ENCODE measurements at regions not wholly inside any gene's neighbourhood (a gene's known extent, or its start where the extent isn't known, plus 50 kb on each side); places are given as distances from the start of the nearest gene placed in this dataset.
A peak's percentile ranks its signal among the peaks of the same experiment; 100 is the strongest.
"Not testable (repeated sequence)": the region's sequence is repeated elsewhere in the genome, so short reads cannot be mapped to it uniquely, and the experiment has no call there.

DNA sequence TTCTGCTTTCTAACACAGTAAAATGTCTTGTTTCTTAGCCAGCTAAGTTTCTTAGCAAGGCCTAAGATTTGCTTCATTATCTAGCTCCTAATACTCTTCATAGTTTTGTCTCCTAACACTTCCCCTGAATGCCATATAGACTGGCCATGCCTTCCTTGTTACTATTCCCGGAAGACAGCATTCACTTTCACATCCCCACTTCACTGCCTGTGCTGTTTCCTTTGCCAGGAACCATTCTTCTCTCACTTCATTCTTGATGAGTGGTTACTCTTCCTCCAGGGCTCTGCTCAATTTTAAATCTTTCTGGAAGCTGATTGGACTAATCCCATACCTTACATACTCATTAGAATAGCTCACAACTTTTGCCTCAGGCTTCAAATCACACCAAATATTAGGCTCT, 1510.2 kb upstream of the DDX18 start:
- Mint-ChIP-seq H3K4me1 (ENCODE audit: low read depth in 2 of 2) (no peaks in the 10 kb centered on the region), H3K9me3 (peaks cover 8% of the 10 kb centered on the region), H3K27me3 (no peaks in the 10 kb centered on the region), H3K4me3 (no peak overlapping the region), H3K27ac (no peak overlapping the region), H3K36me3 (no peaks in the 10 kb centered on the region)
- DNase-seq (ENCODE audit: low spot score) (no peak), ATAC-seq (no peak)

GRCh38 chr2:116317111-116317510, 1497.4 kb upstream of the DDX18 start:
- H3K36me3 Mint-ChIP-seq: peaks cover 12% of the 10 kb centered on the region
- no peaks in the 10 kb centered on the region for H3K27me3 Mint-ChIP-seq
- ATAC-seq: no peak
- DNase-seq (ENCODE audit: low spot score): no peak
- H3K9me3 Mint-ChIP-seq: peaks cover 29% of the 10 kb centered on the region
- H3K4me3 Mint-ChIP-seq: no peak overlapping the region
- no peak overlapping the region for H3K27ac Mint-ChIP-seq
- H3K4me1 Mint-ChIP-seq (ENCODE audit: low read depth in 2 of 2): no peaks in the 10 kb centered on the region

DNA sequence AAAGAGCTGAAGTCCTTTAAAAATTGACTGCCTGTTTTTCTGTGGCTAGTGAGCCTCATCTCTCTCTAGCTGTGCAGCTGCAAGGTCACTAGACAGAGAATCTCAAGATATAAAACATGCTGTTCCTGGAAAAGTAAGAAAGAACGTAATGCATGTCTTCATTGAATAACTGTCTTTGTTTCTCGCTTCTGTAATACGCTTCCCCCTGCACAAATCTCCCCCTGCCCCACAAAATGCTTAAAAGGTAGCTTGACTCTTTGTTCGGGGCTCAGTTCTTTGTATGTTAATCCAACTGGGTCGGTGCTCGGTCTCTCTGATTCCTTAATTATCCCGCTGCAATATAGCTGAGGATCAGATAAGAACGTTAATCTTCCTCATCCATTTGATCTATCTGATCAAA, 1495.9 kb upstream of the DDX18 start:
- not testable (repeated sequence) for H3K27me3 Mint-ChIP-seq; H3K4me3 Mint-ChIP-seq; DNase-seq (ENCODE audit: low spot score); H3K27ac Mint-ChIP-seq; H3K4me1 Mint-ChIP-seq (ENCODE audit: low read depth in 2 of 2); ATAC-seq
- Mint-ChIP-seq H3K9me3 (peaks cover 28% of the 10 kb centered on the region), H3K36me3 (peaks cover 12% of the 10 kb centered on the region)

- no peaks in the 10 kb centered on the region for H3K4me1 Mint-ChIP-seq (ENCODE audit: low read depth in 2 of 2)
- no peak overlapping the region for H3K27ac Mint-ChIP-seq
- DNase-seq (ENCODE audit: low spot score): no peak
- no peak overlapping the region for H3K4me3 Mint-ChIP-seq
- ATAC-seq: no peak
- no peaks in the 10 kb centered on the region for H3K27me3 Mint-ChIP-seq
- peaks cover 29% of the 10 kb centered on the region for H3K9me3 Mint-ChIP-seq
- H3K36me3 Mint-ChIP-seq: peaks cover 12% of the 10 kb centered on the region
These were observed 1495.5 kb upstream of the DDX18 start for GRCh38 chr2:116319001-116319400.

DNA sequence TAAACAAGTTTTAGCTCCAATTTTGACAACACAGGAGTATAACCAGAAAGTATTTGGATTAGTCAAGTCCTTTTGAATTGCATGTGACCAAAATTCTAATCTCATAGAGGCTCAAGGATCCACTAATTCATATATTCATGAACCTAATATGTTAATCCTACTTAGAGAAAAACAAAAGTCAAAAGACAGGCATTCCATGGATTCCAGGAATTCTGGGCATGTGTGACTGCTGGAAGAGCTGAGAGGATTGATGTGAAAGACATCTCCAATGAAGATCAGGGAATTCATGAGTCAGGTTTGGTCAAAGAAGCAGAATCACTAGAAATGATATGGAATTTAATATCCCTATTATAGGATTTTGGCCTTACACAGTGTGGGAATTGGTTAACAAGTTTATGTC, 1494.6 kb upstream of the DDX18 start:
- H3K27ac Mint-ChIP-seq: no peak overlapping the region
- H3K27me3 Mint-ChIP-seq: no peaks in the 10 kb centered on the region
- no peaks in the 10 kb centered on the region for H3K4me1 Mint-ChIP-seq (ENCODE audit: low read depth in 2 of 2)
- no peak overlapping the region for H3K4me3 Mint-ChIP-seq
- H3K9me3 Mint-ChIP-seq: peaks cover 34% of the 10 kb centered on the region
- DNase-seq (ENCODE audit: low spot score) (no peak), ATAC-seq (no peak)
- peaks cover 12% of the 10 kb centered on the region for H3K36me3 Mint-ChIP-seq

- no peak overlapping the region for H3K27ac Mint-ChIP-seq
- peaks cover 9% of the 10 kb centered on the region for H3K36me3 Mint-ChIP-seq
- no peak for DNase-seq (ENCODE audit: low spot score)
- no peak for ATAC-seq
- no peaks in the 10 kb centered on the region for H3K27me3 Mint-ChIP-seq
- no peaks in the 10 kb centered on the region for H3K4me1 Mint-ChIP-seq (ENCODE audit: low read depth in 2 of 2)
- peaks cover 25% of the 10 kb centered on the region for H3K9me3 Mint-ChIP-seq
- H3K4me3 Mint-ChIP-seq: no peak overlapping the region
These were observed 1485.2 kb upstream of the DDX18 start for GRCh38 chr2:116329280-116329679.

DNA sequence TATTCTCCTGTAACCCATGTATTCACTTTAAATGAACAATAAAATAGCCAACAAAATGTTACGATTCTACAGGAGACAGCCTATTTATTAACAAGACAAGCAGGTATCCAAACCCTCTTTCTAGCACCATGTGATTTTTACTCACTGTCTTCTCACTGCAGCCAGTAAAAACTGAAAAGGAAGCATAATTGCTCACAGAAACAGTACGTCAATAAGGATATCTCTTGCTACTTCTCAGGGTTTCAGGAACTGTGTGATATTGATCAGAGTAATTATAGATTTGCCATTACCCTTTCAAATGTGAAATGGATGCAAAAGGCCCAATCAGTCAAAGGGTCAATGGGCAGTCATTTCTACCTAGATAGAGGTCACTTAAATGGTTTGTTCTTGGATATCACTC, 1473.8 kb upstream of the DDX18 start:
- peaks cover 20% of the 10 kb centered on the region for H3K9me3 Mint-ChIP-seq
- H3K27ac Mint-ChIP-seq: no peak overlapping the region
- H3K36me3 Mint-ChIP-seq: peaks cover 21% of the 10 kb centered on the region
- DNase-seq (ENCODE audit: low spot score): no peak
- H3K27me3 Mint-ChIP-seq: no peaks in the 10 kb centered on the region
- ATAC-seq: no peak
- no peak overlapping the region for H3K4me3 Mint-ChIP-seq
- no peaks in the 10 kb centered on the region for H3K4me1 Mint-ChIP-seq (ENCODE audit: low read depth in 2 of 2)

GRCh38 chr2:116366212-116366611, 1448.3 kb upstream of the DDX18 start:
- no peak for DNase-seq (ENCODE audit: low spot score)
- no peak overlapping the region for H3K27ac Mint-ChIP-seq
- H3K27me3 Mint-ChIP-seq: no peaks in the 10 kb centered on the region
- H3K4me1 Mint-ChIP-seq (ENCODE audit: low read depth in 2 of 2): no peaks in the 10 kb centered on the region
- ATAC-seq: no peak
- H3K9me3 Mint-ChIP-seq: peaks cover 26% of the 10 kb centered on the region
- peaks cover 18% of the 10 kb centered on the region for H3K36me3 Mint-ChIP-seq
- H3K4me3 Mint-ChIP-seq: no peak overlapping the region

DNA sequence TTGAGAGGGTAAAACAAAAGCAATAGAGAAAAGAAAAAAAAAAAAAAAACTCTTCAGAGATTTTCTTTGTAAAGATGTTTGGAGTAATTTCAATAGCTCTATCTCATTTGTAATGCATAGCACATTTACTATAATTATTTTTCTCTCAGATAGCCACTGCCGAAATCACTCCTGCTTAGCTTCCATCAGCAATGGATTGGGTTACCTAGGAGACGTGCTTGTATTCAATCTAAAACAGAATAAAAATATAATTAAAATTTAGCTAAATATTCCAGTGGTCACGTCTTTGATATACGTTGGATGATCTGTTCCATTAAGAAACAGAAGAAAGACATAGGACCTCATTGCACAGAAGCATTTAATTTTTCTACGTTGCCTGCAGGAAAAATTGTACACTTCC, 1435.7 kb upstream of the DDX18 start:
- Mint-ChIP-seq H3K9me3 (peaks cover 19% of the 10 kb centered on the region), H3K4me3 (no peak overlapping the region), H3K36me3 (peaks cover 7% of the 10 kb centered on the region), H3K27ac (no peak overlapping the region), H3K27me3 (no peaks in the 10 kb centered on the region), H3K4me1 (ENCODE audit: low read depth in 2 of 2) (no peaks in the 10 kb centered on the region)
- DNase-seq (ENCODE audit: low spot score): no peak
- ATAC-seq: no peak

DNA sequence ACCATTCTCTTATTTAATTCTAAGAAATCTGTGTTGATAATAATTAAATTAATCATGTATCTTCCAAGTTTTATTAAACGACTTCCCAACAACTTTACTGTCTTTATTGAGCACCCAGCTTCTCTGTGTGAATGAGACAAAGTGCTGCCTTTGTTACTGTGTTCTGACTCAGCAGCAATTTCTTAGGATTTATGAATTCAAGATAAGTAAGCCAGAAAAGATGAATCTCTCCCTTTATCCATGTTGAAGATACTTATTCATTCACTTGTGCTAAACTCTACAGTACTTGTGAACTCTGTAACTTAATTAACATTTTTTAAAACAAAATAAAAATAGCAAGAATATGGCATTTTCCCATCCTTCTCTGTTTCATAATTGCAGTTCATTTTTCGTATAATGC, 1403.3 kb upstream of the DDX18 start:
- no peak for DNase-seq (ENCODE audit: low spot score)
- peaks cover 35% of the 10 kb centered on the region for H3K9me3 Mint-ChIP-seq
- no peak overlapping the region for H3K4me3 Mint-ChIP-seq
- no peaks in the 10 kb centered on the region for H3K27me3 Mint-ChIP-seq
- peaks cover 23% of the 10 kb centered on the region for H3K36me3 Mint-ChIP-seq
- no peak for ATAC-seq
- no peak overlapping the region for H3K27ac Mint-ChIP-seq
- no peaks in the 10 kb centered on the region for H3K4me1 Mint-ChIP-seq (ENCODE audit: low read depth in 2 of 2)

- H3K4me3 Mint-ChIP-seq: no peak overlapping the region
- no peak overlapping the region for H3K27ac Mint-ChIP-seq
- no peaks in the 10 kb centered on the region for H3K4me1 Mint-ChIP-seq (ENCODE audit: low read depth in 2 of 2)
- DNase-seq (ENCODE audit: low spot score) (no peak), ATAC-seq (peak in 1 of 2 donors; percentile 17)
- peaks cover 32% of the 10 kb centered on the region for H3K9me3 Mint-ChIP-seq
- no peaks in the 10 kb centered on the region for H3K27me3 Mint-ChIP-seq
- peaks cover 26% of the 10 kb centered on the region for H3K36me3 Mint-ChIP-seq
These were observed 1400.8 kb upstream of the DDX18 start for GRCh38 chr2:116413659-116414058.

- Mint-ChIP-seq H3K9me3 (peaks cover 37% of the 10 kb centered on the region), H3K4me1 (ENCODE audit: low read depth in 2 of 2) (no peaks in the 10 kb centered on the region), H3K27me3 (no peaks in the 10 kb centered on the region), H3K27ac (no peak overlapping the region), H3K4me3 (no peak overlapping the region), H3K36me3 (peaks cover 25% of the 10 kb centered on the region)
- ATAC-seq: no peak
- DNase-seq (ENCODE audit: low spot score): no peak
These were observed 1397.6 kb upstream of the DDX18 start for GRCh38 chr2:116416731-116417377.

GRCh38 chr2:116435648-116436047, 1378.8 kb upstream of the DDX18 start:
- Mint-ChIP-seq H3K9me3 (peaks cover 21% of the 10 kb centered on the region), H3K4me1 (ENCODE audit: low read depth in 2 of 2) (no peaks in the 10 kb centered on the region), H3K36me3 (peaks cover 5% of the 10 kb centered on the region), H3K27ac (no peak overlapping the region), H3K4me3 (no peak overlapping the region), H3K27me3 (no peaks in the 10 kb centered on the region)
- ATAC-seq: no peak
- no peak for DNase-seq (ENCODE audit: low spot score)

DNA sequence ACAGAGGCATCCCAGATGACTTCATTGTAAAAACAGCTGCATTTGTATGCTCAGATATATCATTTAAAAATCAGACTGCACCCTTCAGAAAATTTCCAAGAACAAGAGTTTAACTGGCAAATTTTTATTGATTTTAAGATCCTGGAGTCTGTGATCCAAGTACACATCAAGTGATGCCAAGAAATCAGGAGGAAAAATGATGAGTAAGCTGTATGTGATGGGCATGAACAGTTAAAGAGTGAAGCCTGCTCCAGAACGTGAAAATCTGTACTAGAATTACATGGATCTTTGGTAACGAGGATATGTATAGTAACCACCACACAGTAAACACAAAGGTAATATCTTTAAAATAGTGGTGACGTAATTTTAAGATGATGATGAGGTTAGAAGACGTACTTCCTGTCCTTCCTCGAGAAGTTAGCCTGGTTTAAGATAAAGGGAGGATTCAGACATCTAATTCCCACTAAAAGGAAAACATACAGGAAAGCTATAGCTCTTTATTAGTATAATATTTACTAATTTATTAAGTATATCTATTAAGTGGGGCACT, 1374.3 kb upstream of the DDX18 start:
- no peak for ATAC-seq
- H3K27me3 Mint-ChIP-seq: no peaks in the 10 kb centered on the region
- peaks cover 26% of the 10 kb centered on the region for H3K9me3 Mint-ChIP-seq
- H3K27ac Mint-ChIP-seq: no peak overlapping the region
- no peak for DNase-seq (ENCODE audit: low spot score)
- H3K4me3 Mint-ChIP-seq: no peak overlapping the region
- no peaks in the 10 kb centered on the region for H3K4me1 Mint-ChIP-seq (ENCODE audit: low read depth in 2 of 2)
- H3K36me3 Mint-ChIP-seq: peaks cover 5% of the 10 kb centered on the region

- H3K4me1 Mint-ChIP-seq (ENCODE audit: low read depth in 2 of 2): no peaks in the 10 kb centered on the region
- H3K9me3 Mint-ChIP-seq: peaks cover 23% of the 10 kb centered on the region
- DNase-seq (ENCODE audit: low spot score) (no peak), ATAC-seq (no peak)
- H3K36me3 Mint-ChIP-seq: peaks cover 7% of the 10 kb centered on the region
- H3K27me3 Mint-ChIP-seq: no peaks in the 10 kb centered on the region
- no peak overlapping the region for H3K27ac Mint-ChIP-seq
- H3K4me3 Mint-ChIP-seq: no peak overlapping the region
These were observed 1372.1 kb upstream of the DDX18 start for GRCh38 chr2:116442418-116442817.

Data from natural killer cell treated with Interleukin-12 subunit alpha and Interleukin-12 subunit beta and Interleukin-15 and Interleukin-18, amount 100 ng/mL, for 72 hours (primary cell).